Endothelial cell (in vitro differentiated cells): ENCODE measurements at regions not wholly inside any gene's neighbourhood (a gene's known extent, or its start where the extent isn't known, plus 50 kb on each side); places are given as distances from the start of the nearest gene placed in this dataset.
"Not testable (repeated sequence)": the region's sequence is repeated elsewhere in the genome, so short reads cannot be mapped to it uniquely, and the experiment has no call there.

Experiments used
- DNase-seq: peaks from one replicate; pipeline ENCODE4 v3.0.0; 2021; ENCODE audit warnings: low spot score
- H3K27ac Mint-ChIP-seq: one replicate; pipeline ENCODE4 v1.8.0; 2021; ENCODE audit warnings: mixed read lengths, inconsistent platforms; ENCODE audit not compliant: unreplicated experiment
- H3K27me3 Mint-ChIP-seq: one replicate; pipeline ENCODE4 v1.8.0; 2021; ENCODE audit warnings: mild to moderate bottlenecking, moderate library complexity, mixed read lengths, inconsistent platforms; ENCODE audit not compliant: unreplicated experiment
- H3K36me3 Mint-ChIP-seq: one replicate; pipeline ENCODE4 v1.8.0; 2021; ENCODE audit warnings: mild to moderate bottlenecking, low read depth, mixed read lengths, inconsistent platforms; ENCODE audit not compliant: unreplicated experiment
- H3K4me1 Mint-ChIP-seq: one replicate; pipeline ENCODE4 v1.8.0; 2021; ENCODE audit warnings: mild to moderate bottlenecking, mixed read lengths, inconsistent platforms; ENCODE audit not compliant: unreplicated experiment
- H3K4me3 Mint-ChIP-seq: one replicate; pipeline ENCODE4 v1.8.0; 2021; ENCODE audit warnings: mild to moderate bottlenecking, mixed read lengths, inconsistent platforms; ENCODE audit not compliant: unreplicated experiment
- H3K9me3 Mint-ChIP-seq: one replicate; pipeline ENCODE4 v1.8.0; 2021; ENCODE audit warnings: mixed read lengths, inconsistent platforms; ENCODE audit not compliant: unreplicated experiment
- TF ChIP-seq, protein P1 (sequence below): fragments of 200-600 bp; sonication (generic); IDR thresholded peaks from one replicate; pipeline ENCODE4 v1.5.0; 2021; ENCODE audit warnings: antibody characterized with exemption; ENCODE audit not compliant: unreplicated experiment

DNA sequence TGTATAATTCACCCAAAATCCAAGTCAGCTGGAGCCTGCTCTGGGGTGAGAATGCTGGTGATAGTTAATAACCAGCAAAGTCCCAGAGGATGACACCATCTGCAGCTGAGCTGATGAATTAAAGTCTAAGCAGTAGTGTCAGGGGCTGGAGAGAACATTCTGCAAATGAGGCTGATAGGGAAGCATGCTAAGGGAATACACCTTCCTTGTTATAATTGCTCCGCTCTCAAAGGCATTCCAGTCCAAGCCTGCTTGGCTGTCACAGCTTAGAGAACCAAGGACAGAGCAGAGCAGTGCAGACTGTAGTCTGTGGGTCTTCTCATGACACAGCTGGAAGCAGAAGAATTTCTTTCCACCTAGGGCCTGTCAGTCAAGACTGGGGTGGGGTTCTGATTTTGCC is 283.1 kb downstream of the SIPA1L2 start:
- no peaks in the 10 kb centered on the region for H3K9me3 Mint-ChIP-seq
- no peaks in the 10 kb centered on the region for H3K27me3 Mint-ChIP-seq
- H3K27ac Mint-ChIP-seq, result no peak overlapping the region
- no peak overlapping the region for H3K4me3 Mint-ChIP-seq
- no peaks in the 10 kb centered on the region for H3K36me3 Mint-ChIP-seq
- TF ChIP-seq, protein P1, sequence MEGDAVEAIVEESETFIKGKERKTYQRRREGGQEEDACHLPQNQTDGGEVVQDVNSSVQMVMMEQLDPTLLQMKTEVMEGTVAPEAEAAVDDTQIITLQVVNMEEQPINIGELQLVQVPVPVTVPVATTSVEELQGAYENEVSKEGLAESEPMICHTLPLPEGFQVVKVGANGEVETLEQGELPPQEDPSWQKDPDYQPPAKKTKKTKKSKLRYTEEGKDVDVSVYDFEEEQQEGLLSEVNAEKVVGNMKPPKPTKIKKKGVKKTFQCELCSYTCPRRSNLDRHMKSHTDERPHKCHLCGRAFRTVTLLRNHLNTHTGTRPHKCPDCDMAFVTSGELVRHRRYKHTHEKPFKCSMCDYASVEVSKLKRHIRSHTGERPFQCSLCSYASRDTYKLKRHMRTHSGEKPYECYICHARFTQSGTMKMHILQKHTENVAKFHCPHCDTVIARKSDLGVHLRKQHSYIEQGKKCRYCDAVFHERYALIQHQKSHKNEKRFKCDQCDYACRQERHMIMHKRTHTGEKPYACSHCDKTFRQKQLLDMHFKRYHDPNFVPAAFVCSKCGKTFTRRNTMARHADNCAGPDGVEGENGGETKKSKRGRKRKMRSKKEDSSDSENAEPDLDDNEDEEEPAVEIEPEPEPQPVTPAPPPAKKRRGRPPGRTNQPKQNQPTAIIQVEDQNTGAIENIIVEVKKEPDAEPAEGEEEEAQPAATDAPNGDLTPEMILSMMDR, result no peak
- no peak for DNase-seq
- H3K4me1 Mint-ChIP-seq, result no peaks in the 10 kb centered on the region

DNA sequence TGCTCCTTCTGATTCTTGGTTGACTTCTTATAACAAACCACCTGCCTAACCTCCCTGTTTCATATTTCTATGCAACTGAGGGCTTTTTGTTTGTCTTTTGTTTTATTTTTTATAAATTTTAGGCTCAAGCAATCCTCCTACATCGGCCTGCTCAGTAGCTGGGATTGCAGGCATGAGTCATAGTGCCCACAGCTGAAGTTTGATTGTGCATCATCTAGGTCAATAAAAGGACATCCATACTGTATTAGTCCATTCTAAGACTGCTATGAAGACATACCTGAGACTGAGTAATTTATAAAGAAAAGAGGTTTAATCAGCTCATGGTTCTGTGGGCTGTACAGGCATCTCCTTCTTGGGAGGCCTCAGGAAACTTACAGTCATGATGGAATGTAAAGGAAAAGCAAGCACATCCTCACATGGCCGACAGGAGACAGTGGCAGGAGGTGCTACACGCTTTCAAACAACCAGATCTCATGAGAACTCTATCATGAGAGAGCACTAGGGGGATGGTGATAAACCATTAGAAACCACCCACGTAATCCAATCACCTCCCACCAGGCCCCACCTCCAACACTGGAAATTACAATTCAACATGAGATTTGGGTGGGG is 285.0 kb downstream of the SIPA1L2 start:
- Mint-ChIP-seq H3K4me1 (no peaks in the 10 kb centered on the region), H3K27me3 (no peaks in the 10 kb centered on the region), H3K9me3 (no peaks in the 10 kb centered on the region), H3K36me3 (no peaks in the 10 kb centered on the region), H3K27ac (no peak overlapping the region), H3K4me3 (no peak overlapping the region)
- TF ChIP-seq, protein P1, result no peak
- DNase-seq, result no peak

DNA sequence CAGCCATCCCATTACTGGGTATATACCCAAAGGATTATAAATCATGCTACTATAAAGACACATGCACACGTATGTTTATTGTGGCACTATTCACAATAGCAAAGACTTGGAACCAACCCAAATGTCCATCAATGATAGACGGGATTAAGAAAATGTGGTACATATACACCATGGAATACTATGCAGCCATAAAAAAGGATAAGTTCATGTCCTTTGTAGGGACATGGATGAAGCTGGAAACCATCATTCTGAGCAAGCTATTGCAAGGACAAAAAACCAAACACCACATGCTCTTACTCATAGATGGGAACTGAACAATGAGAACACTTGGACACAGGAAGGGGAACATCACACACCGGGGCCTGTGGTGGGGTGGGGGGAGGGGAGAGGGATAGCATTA is 285.7 kb downstream of the SIPA1L2 start:
- H3K4me1 Mint-ChIP-seq, H3K27ac Mint-ChIP-seq, DNase-seq, H3K4me3 Mint-ChIP-seq, H3K36me3 Mint-ChIP-seq, H3K27me3 Mint-ChIP-seq, H3K9me3 Mint-ChIP-seq: not testable (repeated sequence)

DNA sequence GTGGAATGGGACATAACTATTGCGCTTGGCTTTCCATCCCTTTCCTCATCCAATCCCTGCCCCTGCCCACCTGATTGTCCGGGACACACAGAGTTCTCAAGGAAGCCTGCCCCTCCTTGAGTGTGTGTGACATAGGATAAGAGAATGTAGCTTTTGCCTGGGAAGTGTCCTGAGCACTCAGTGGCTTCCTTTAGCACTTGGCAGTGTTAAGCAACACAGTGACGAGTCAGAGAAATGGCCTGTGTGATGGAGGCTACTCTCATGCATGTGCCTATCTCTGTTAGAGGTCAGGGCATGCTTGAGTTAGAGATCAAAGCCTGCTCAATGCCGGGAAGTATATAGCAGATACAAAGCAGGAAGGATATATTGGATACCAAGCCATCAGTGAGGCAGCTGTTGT is 289.5 kb downstream of the SIPA1L2 start:
- Mint-ChIP-seq H3K4me3 (no peak overlapping the region), H3K4me1 (no peaks in the 10 kb centered on the region), H3K9me3 (no peaks in the 10 kb centered on the region), H3K36me3 (no peaks in the 10 kb centered on the region), H3K27me3 (no peaks in the 10 kb centered on the region), H3K27ac (no peak overlapping the region)
- TF ChIP-seq, protein P1, result no peak
- no peak for DNase-seq

- no peaks in the 10 kb centered on the region for H3K9me3 Mint-ChIP-seq
- no peaks in the 10 kb centered on the region for H3K4me1 Mint-ChIP-seq
- no peak overlapping the region for H3K4me3 Mint-ChIP-seq
- no peaks in the 10 kb centered on the region for H3K36me3 Mint-ChIP-seq
- DNase-seq, result no peak
- no peak overlapping the region for H3K27ac Mint-ChIP-seq
- H3K27me3 Mint-ChIP-seq, result peaks cover under 1% of the 10 kb centered on the region
- TF ChIP-seq, protein P1, result no peak
These were observed 290.9 kb downstream of the SIPA1L2 start for GRCh38 chr1:232339073-232339472.
